NCI-H446 (cell line): ENCODE measurements at regions not wholly inside any gene's neighbourhood (a gene's known extent, or its start where the extent isn't known, plus 50 kb on each side); places are given as distances from the start of the nearest gene placed in this dataset.
"Not testable (repeated sequence)": the region's sequence is repeated elsewhere in the genome, so short reads cannot be mapped to it uniquely, and the experiment has no call there.

Experiments used
- DNase-seq, 2 experiments: peaks; one replicate each; lab custom pipeline; 2025; lab: John Stamatoyannopoulos, UW

DNA sequence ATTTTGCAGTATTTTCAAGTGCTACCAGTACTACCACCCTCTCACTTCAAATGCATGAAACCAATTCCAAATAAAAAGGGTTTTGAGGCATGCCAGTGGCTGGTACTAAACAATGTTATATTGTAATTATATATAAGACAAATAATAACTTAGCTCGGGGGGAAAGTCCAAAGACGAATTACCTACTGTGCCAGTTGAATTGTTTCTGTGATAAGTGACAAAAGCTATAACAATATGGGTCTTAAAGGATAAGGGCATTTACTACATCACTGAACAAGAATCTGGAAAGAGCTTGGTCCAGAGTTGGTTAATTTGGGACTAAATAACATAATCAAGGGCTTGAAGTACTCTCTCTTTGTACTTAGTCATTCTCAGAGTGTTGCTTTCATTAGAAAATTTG, 404.7 kb upstream of the CHAC2 start:
- no peak for DNase-seq

DNA sequence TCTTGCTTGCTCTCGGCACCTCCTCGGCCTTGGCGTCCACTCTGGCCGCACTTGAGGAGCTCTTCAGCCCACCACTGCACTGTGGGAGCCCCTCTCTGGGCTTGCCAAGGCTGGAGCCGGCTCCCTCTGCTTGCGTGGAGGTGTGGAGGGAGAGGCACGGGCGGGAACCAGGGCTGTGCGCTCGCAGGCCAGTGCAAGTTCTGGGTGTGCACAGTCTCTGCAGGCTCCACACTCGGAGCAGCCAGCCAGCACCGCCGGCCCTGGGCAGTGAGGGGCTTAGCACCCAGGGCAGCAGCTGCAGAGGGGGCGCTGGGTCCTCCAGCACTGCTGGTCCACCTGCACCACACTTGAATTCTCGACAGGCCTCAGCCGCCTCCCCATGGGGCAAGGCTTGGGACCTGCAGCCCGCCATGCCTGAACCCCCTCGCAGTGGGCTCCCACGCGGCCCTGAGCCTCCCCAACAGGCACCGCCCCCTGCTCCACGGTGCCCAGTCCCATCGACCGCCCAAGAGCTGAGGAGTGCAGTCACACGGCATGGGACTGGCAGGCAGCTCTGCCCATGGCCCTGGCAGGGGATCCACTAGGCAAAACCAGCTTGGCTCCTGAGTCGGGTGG, 411.2 kb upstream of the CHAC2 start:
- no peak for DNase-seq

GRCh38 chr2:53353135-53354114, 414.2 kb upstream of the CHAC2 start:
- no peak for DNase-seq

DNA sequence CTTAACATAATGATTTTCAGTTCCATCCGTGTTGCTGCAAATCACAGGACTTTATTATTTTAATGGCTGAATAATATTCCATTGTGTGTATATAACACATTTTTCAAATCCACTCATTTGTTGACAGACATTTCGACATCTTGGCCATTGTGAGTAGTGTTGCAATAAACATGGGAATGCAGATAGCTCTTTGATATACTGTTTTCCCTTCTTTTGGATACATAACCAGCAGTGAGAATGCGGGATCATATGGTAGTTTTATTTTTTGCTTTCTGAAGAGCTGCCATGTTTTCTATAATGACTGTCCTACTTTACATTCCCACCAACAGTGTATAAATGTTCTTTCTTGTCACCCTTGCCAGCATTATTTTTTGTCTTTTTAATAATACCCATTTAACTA, 420.3 kb upstream of the CHAC2 start:
- DNase-seq = no peak

DNA sequence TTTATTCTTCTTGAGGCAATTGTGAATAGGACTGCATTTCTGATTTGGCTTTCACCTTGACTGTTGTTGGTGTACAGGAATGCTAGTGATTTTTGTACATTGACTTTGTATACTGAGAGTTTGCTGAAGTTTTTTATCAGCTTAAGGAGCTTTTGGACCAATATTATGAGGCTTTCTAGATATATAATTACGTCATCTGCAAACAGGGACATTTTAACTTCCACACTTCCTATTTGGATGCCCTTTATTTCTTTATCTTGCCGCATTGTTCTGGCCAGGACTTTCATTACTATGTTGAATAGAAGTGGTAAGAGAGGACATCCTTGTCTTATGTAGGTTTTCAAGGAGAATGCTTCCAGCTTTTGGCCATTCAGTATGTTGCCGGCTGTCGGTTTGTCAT, 425.4 kb upstream of the CHAC2 start:
- no peak for DNase-seq

DNA sequence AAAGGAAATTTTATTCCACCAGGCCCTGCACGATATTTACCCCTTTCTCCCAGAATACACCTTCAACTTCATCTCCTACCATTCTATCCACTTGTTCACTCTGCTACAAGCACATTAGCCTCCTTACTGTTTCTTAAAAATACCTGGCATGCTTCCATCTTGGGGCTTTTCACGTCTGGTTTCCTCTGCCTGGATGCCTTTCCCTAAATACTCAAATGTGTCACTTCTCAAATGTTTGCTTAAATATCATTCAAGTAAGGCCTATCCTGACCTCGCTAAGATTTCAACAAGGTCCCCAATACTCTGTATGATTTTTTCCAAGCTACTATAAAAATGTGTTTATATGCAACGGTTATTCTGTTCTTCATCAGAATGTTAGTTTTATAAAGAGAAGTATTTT, 433.0 kb upstream of the CHAC2 start:
- peak in 1 of 2 experiments; percentile 28 for DNase-seq

GRCh38 chr2:53331667-53332066, 435.9 kb upstream of the CHAC2 start:
- no peak for DNase-seq

DNA sequence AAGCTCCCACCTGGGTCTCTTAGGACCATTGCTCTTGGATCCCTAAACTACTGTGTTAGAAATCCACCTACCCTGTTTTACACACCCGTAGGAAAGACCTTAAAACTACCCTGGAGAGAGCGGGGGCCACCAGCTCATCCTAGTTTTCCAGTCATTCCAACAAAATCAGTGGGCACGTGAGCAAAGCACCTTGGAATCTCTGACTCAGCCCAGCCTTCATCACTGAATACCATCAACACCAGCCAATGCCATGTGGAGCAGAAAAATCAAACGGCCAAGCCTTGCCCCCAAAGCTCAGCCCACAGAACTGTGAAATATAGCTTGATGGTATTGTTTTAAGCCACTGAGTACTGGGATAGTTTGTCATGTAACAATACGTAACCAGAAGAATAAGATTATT, 449.7 kb upstream of the CHAC2 start:
- DNase-seq = no peak

DNA sequence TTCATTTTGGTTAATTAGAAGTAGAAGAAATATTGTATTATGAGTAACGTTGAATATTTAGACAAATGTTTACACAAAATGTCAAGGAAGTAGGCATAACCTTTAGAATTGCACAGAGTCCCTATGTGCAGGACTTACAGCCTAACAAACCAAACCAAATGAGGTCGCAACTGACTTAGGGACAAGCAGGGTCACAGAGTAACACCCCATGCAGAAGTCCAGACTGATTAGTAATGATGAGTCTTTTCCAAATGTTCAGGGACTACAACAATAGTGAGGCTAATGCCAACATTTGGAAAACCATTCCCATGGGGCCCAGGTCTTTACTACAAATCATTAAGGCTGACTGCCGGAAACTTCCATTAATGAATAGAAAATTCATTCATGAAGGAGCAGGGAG, 452.5 kb upstream of the CHAC2 start:
- no peak for DNase-seq

GRCh38 chr2:53314718-53315117, 452.9 kb upstream of the CHAC2 start:
- no peak for DNase-seq

DNA sequence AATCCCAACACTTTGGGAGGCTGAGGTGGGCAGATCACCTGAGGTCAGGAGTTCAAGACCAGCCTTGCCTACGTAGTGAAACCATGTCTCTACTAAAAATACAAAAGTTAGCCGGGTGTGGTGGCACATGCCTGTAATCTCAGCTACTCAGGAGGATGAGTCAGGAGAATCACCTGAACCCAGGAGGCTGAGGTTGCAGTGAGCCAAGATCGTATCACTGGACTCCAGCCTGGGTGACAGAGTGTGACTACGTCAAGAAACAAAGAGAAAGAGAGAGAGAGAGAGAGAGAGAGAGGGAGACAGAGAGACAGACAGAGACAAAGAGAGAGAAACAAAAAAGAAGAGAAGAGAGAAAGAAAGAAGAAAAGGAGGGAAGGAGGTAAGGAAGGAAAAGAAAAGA, 454.0 kb upstream of the CHAC2 start:
- not testable (repeated sequence) for DNase-seq

DNA sequence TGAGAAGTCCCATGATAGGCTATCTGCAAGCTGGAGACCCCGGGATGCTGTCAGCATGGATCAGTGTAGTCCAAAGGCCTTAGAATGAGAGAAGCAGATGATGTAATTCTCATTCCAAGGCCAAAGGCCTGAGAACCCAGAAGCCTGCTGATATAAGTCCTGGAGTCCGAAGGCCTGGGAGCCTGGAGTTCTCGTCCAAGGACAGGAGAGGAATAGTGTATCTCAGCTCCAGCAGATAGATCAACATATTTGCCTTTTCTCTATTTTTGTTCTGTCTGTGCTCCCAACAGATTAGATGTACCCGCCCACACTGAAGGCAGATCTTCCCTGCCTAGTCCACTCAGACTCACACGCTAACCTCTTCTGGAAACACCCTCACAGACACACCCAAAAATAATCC, 454.9 kb upstream of the CHAC2 start:
- peak in 1 of 2 experiments; percentile 4 for DNase-seq

- DNase-seq = peak in 1 of 2 experiments; percentile 29
These were observed 455.4 kb upstream of the CHAC2 start for GRCh38 chr2:53312181-53312580.

DNA sequence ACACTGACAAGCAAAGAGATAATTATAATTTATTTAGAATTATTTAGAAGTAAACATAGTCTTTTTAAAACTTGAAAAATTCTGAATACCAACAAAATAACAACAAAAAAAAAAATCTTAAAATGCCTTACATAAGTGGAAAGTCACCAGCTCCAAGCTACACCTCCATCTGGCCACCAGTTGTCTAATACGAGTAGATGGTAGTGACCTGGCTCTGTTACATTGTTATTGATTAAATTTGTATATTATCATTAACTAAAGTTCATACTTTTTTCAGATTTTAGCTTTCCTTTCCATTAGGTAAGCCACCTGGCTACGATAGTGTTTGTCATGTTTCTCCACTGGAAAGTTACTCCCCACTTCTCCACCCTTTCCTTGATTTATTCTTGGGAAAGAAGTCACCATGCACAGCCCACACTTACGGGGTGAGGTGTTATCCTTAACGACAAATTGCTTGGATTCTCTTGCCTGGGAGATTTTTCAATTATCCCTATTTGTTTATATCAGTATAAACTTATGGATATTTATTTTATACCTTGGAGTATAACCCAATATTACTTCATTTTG, 464.5 kb upstream of the CHAC2 start:
- DNase-seq = no peak

GRCh38 chr2:53302455-53302854, 465.1 kb upstream of the CHAC2 start:
- DNase-seq = no peak

DNA sequence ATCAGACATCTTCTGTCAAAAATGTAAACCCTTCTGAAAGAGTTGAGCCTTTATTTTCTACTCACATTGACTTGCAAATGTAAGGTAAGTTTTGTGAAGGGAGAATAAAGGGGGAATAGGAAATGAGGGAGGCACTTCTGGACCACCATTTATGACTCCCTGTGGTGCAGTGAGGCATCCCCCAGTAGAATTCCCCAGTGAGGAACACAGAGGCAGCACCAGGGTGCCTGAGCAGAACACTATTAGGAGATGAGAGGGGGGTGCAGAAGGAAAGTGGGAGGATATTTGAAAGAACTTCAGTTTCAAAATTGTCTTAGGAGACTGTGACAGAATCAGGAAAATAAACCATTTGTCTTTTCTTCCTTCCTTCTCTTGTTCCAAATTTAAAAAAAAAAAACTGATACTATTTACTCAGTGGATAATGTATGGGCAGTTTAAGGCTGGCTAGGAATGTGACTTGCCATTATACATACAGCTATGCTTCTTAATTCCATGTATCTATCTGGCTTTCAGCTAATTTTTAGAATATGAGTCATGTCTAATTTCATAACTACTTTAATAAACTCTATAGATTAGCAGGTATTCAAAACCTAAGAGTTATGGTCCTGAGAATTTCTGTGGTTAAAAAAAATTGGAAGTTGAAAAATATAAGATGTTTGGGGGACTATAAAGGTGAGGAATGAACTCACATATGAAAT, 478.1 kb upstream of the CHAC2 start:
- no peak for DNase-seq

- DNase-seq = no peak
These were observed 481.3 kb upstream of the CHAC2 start for GRCh38 chr2:53286345-53286744.

- no peak for DNase-seq
These were observed 491.9 kb upstream of the CHAC2 start for GRCh38 chr2:53275743-53276142.

GRCh38 chr2:53268626-53269025, 499.0 kb upstream of the CHAC2 start:
- DNase-seq = no peak

DNA sequence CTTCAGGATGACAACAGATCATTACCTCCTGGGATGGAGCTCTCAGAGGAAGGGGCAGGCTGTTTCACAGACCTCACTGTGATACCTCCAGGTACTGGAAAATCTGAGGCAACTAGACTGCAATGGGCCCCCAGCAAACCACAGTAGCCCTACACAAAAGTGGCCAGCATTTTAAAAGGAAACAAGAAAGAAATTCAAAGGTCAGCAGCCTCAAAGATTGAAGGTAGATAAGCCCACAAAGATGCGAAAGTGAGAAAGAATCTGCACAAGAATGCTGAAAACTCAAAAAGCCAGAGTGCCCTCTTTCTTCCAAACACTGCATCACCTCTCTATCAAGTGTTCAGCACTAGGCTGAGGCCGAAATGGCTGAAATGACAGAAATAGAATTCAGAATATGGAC, 499.5 kb upstream of the CHAC2 start:
- no peak for DNase-seq

- no peak for DNase-seq
These were observed 501.9 kb upstream of the CHAC2 start for GRCh38 chr2:53265544-53266299.

DNA sequence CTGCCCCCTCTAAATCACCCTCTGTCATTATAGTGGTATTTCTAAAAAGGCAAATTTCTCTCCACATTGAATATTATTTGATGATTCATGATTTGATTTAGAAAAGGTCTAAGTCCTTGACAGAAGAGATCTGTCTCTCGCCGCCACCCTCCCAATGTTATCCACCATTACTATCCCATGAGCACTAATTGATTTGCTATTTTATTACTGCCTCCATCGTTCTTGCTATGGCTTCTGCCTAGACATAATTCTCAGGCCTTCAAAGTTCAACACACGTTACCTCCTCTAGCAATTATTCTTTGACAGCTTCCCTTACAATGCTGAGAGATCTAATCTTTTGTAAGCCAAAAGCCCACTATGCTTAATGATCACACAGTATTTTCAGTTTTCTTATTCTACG, 507.0 kb upstream of the CHAC2 start:
- no peak for DNase-seq
